Fibroblast of lung (primary cell): ENCODE measurements at regions not wholly inside any gene's neighbourhood (a gene's known extent, or its start where the extent isn't known, plus 50 kb on each side); places are given as distances from the start of the nearest gene placed in this dataset.

Experiments used
- DNase-seq, 2 donors: peaks; one replicate each; pipeline versions ENCODE4 v3.0.0 to v3.0.0-alpha.2; 2010; ENCODE audit warnings: low read depth in 2 of 2
- H2AFZ ChIP-seq: 2 replicates; pipeline ENCODE4 v1.5.1; 2012; ENCODE audit warnings: low read length, control low read depth, inconsistent platforms
- H3K27ac ChIP-seq: 2 replicates; pipeline ENCODE4 v1.5.1; 2011; ENCODE audit warnings: low read length, control low read depth; ENCODE audit not compliant: insufficient read depth
- H3K27me3 ChIP-seq: 2 replicates; pipeline ENCODE4 v1.5.1; 2011; ENCODE audit warnings: mild to moderate bottlenecking, low read length; ENCODE audit not compliant: control insufficient read depth, insufficient read depth
- H3K36me3 ChIP-seq: 2 replicates; pipeline ENCODE4 v1.5.1; 2011; ENCODE audit warnings: low read length; ENCODE audit not compliant: control insufficient read depth, insufficient read depth
- H3K4me1 ChIP-seq: 2 replicates; pipeline ENCODE4 v1.5.1; 2011; ENCODE audit warnings: low read length; ENCODE audit not compliant: control insufficient read depth, insufficient read depth; ENCODE audit errors: extremely low read depth
- H3K4me2 ChIP-seq: 2 replicates; pipeline ENCODE4 v1.5.1; 2011; ENCODE audit warnings: low read length, control low read depth; ENCODE audit not compliant: insufficient read depth; ENCODE audit errors: extremely low read depth
- H3K4me3 ChIP-seq, 4 experiments: fragments of 200-600 bp in 1 of 4; sonication (generic) in 1 of 4; replicated peaks in 1 of 4; 2 replicates each; pipeline ENCODE4 v1.5.1; 2011 to 2016; ENCODE audit warnings: low read length in 4 of 4, low read depth in 3 of 4, mild to moderate bottlenecking in 3 of 4, control low read depth in 2 of 4, inconsistent platforms in 1 of 4, mixed read lengths in 1 of 4; ENCODE audit not compliant: insufficient read depth in 1 of 4; ENCODE audit errors: control extremely low read depth in 1 of 4
- H3K79me2 ChIP-seq: 2 replicates; pipeline ENCODE4 v1.5.1; 2012; ENCODE audit warnings: mild to moderate bottlenecking, low read length, inconsistent platforms; ENCODE audit not compliant: control insufficient read depth, insufficient read depth
- H3K9ac ChIP-seq: 2 replicates; pipeline ENCODE4 v1.5.1; 2011; ENCODE audit warnings: mild to moderate bottlenecking, low read length, control low read depth; ENCODE audit not compliant: insufficient read depth
- H3K9me3 ChIP-seq: 2 replicates; pipeline ENCODE4 v1.5.1; 2012; ENCODE audit warnings: low read depth, low read length; ENCODE audit not compliant: control insufficient read depth, insufficient read depth
- H4K20me1 ChIP-seq: 2 replicates; pipeline ENCODE4 v1.5.1; 2011; ENCODE audit warnings: low read length; ENCODE audit not compliant: control insufficient read depth, insufficient read depth; ENCODE audit errors: extremely low read depth
- CTCF ChIP-seq, 2 donors: IDR thresholded peaks in 1 of 2; conservative IDR thresholded peaks in 1 of 2; 1 replicate in 1 of 2; 2 replicates in 1 of 2; pipeline ENCODE4 v1.5.1; 2011 to 2012; ENCODE audit warnings: low read length in 2 of 2, control low read depth in 1 of 2, inconsistent platforms in 1 of 2, low read depth in 1 of 2, mild to moderate bottlenecking in 1 of 2
- EZH2 ChIP-seq: IDR thresholded peaks from 2 replicates; pipeline ENCODE4 v1.5.1; 2012; ENCODE audit warnings: low read length, control low read depth, mild to moderate bottlenecking; ENCODE audit errors: missing control alignments

DNA sequence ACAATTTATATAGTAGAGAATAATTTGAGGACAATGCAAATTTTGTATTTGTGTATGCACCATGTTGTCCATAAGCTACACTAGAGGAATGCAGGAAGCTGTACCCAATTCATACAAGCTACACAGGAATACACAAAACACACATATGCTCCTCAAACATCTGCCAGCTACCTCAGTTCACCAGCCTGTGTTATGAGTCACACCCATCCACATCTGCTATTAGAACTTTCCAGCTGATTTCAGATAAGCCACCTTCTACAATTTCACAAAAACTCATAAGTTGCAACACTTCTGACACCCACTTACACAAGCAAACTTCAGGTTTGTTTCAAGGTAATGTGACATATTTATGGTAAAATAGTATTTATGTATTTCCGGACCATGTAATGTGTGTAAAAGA lies 438.9 kb downstream of the SATB2 start:
- H3K4me1 ChIP-seq: no peaks in the 10 kb centered on the region
- peak in 1 of 2 donors; percentile 68 for DNase-seq
- no peaks in the 10 kb centered on the region for H4K20me1 ChIP-seq
- H3K4me2 ChIP-seq: no peak overlapping the region
- no peak overlapping the region for H3K4me3 ChIP-seq
- H2AFZ ChIP-seq: no peak overlapping the region
- H3K27me3 ChIP-seq: no peaks in the 10 kb centered on the region
- H3K27ac ChIP-seq: no peak overlapping the region
- H3K9ac ChIP-seq: no peak overlapping the region
- no peaks in the 10 kb centered on the region for H3K9me3 ChIP-seq
- H3K36me3 ChIP-seq: no peaks in the 10 kb centered on the region
- TF ChIP-seq CTCF (conservative IDR thresholded peaks at IDR 0.05 in 1 of 2, IDR thresholded peaks at IDR 0.05 in 1 of 2; ENCODE audit: low read depth in 1 of 2, low read length in 2 of 2) (no peak), EZH2 (no peak)
- H3K79me2 ChIP-seq: no peaks in the 10 kb centered on the region

- no peaks in the 10 kb centered on the region for H3K27me3 ChIP-seq
- H3K36me3 ChIP-seq: no peaks in the 10 kb centered on the region
- no peak overlapping the region for H3K27ac ChIP-seq
- H2AFZ ChIP-seq: no peak overlapping the region
- TF ChIP-seq EZH2 (no peak), CTCF (conservative IDR thresholded peaks at IDR 0.05 in 1 of 2, IDR thresholded peaks at IDR 0.05 in 1 of 2; ENCODE audit: low read depth in 1 of 2, low read length in 2 of 2) (no peak)
- no peak overlapping the region for H3K4me3 ChIP-seq
- DNase-seq: no peak
- no peak overlapping the region for H3K9ac ChIP-seq
- H3K9me3 ChIP-seq: no peaks in the 10 kb centered on the region
- no peak overlapping the region for H3K4me2 ChIP-seq
- no peaks in the 10 kb centered on the region for H3K4me1 ChIP-seq
- H3K79me2 ChIP-seq: no peaks in the 10 kb centered on the region
- no peaks in the 10 kb centered on the region for H4K20me1 ChIP-seq
Measured at GRCh38 chr2:199015072-199015471, 442.7 kb downstream of the SATB2 start.

DNA sequence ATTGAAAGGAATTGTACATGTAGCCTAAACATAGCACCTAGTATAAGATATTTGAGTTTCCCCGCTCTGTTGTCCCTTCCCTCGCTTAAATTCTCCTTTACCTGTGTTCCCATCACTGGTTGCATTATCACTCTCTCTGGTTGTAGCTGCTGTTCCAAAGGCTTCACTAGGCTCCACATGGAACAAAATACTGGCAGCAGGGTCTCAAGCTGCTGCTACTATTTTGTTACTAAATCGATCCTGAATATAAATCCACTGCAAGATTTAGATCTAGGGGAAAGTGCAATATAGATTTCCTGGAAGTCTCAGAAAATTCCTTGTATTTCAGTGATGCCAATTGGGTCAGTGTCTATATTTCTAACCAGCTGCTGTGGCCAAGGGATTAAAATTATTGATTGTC lies 443.5 kb downstream of the SATB2 start:
- DNase-seq: no peak
- Histone ChIP-seq H3K4me2 (no peak overlapping the region), H3K79me2 (no peaks in the 10 kb centered on the region), H3K4me3 (no peak overlapping the region), H3K9ac (no peak overlapping the region), H3K27ac (no peak overlapping the region), H3K36me3 (no peaks in the 10 kb centered on the region), H3K27me3 (no peaks in the 10 kb centered on the region), H3K4me1 (no peaks in the 10 kb centered on the region), H2AFZ (no peak overlapping the region), H4K20me1 (no peaks in the 10 kb centered on the region), H3K9me3 (no peaks in the 10 kb centered on the region)
- TF ChIP-seq CTCF (conservative IDR thresholded peaks at IDR 0.05 in 1 of 2, IDR thresholded peaks at IDR 0.05 in 1 of 2; ENCODE audit: low read depth in 1 of 2, low read length in 2 of 2): no peak
- TF ChIP-seq EZH2: no peak
